ENCODE measurements at regions not wholly inside any gene's neighbourhood (a gene's known extent, or its start where the extent isn't known, plus 50 kb on each side); places are given as distances from the start of the nearest gene placed in this dataset.

DNA sequence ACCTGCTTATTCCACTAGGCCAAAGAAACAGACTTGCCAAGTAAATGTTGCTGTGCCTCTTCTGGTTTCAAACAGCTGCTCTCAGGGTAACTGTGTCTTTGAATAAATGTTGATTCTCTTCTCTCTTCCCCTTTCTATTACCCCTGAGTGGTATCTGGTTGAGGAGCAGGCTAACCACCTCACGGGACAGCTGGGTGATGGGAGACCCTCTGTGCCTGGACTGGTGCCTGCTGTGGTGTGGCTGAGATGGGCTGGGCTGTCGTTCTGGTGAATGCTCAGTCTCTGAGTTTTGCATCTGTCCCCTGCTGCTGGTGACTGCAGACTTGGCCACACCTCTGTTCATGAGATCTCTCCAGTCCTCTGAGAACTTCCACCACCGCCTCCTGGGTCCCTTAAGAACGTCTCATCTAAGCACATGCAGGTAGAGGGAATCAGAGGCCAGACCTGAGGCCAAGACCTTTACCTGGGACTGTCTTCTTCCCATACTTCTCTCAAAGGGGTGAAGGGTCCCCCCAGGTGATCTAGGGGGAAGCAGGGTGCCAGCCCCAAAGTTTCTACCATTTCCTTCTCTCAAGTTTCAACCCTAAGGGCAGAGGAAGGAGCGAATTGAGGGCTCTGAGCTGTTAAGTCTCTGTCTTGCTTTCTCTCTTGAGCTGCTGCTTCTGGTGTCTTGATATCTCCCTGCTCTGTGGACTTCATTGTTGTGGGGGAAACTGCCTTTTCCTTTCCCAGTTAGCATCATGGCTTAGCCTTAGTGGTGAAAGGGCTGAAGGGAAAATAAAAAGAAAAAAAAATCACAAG lies 252.9 kb downstream of the EBLN2 start:
- TF ChIP-seq, protein P1, sequence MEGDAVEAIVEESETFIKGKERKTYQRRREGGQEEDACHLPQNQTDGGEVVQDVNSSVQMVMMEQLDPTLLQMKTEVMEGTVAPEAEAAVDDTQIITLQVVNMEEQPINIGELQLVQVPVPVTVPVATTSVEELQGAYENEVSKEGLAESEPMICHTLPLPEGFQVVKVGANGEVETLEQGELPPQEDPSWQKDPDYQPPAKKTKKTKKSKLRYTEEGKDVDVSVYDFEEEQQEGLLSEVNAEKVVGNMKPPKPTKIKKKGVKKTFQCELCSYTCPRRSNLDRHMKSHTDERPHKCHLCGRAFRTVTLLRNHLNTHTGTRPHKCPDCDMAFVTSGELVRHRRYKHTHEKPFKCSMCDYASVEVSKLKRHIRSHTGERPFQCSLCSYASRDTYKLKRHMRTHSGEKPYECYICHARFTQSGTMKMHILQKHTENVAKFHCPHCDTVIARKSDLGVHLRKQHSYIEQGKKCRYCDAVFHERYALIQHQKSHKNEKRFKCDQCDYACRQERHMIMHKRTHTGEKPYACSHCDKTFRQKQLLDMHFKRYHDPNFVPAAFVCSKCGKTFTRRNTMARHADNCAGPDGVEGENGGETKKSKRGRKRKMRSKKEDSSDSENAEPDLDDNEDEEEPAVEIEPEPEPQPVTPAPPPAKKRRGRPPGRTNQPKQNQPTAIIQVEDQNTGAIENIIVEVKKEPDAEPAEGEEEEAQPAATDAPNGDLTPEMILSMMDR (conservative IDR thresholded peaks at IDR 0.05), result no peak
- 0 out of 2 replicates have a peak overlapping the region, but pooled peaks have one; percentile 18 for H3K27ac ChIP-seq

DNA sequence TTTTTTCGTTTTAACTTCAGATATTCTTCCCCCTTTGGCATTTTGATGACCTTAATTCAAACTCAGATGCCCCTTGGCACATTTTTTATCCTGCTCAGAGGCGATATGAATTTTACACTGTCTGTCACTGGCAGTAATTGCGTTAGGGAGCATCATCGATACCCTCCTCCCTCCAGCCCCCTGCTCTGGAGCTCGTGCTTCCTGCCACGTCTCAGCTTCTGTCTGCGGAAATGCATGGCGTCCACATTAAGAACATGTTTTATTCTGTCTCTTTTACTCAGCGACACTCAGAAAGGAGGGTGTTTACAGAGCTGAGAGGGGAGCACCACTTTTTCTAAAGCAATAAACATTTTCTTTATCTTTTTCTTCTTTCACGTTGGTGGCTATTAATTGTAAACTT lies 254.2 kb downstream of the EBLN2 start:
- no peak overlapping the region; the same call in 1 of the 2 replicates for H3K27ac ChIP-seq

DNA sequence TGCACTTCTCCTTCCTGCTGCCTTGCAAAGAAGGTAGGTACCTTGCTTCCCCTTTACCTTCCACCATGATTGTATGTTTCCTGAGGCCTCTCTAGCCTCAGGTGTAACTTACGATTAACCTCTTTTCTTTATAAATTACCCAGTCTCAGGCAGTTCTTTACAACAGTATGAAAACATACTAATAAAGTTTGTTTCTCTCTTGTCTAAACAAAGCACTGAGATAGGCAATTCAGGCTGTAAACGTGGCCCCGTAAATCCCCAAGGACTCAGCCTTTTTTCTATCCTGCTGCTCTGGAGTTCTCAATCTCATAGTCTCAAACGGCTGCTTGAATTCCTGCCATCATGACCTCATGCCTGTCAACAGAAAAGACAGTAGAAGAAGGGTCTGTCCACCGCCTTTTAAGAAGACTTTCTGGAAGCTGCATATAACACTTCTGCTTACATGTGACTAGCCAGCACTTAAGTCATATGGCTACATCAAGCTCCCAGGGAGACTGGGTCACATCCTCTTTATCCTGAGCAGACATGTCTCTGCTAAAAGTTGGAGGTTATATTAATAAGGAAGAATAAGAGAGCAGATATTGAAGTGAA lies 257.8 kb downstream of the EBLN2 start:
- TF ChIP-seq, protein P1 (conservative IDR thresholded peaks at IDR 0.05), result no peak
- peak overlapping the region; percentile 6; the same call in 1 of the 2 replicates for H3K27ac ChIP-seq

More for the DNA sequence above, 254.2 kb downstream of the EBLN2 start:
- TF ChIP-seq, protein P1 (conservative IDR thresholded peaks at IDR 0.05), result no peak

DNA sequence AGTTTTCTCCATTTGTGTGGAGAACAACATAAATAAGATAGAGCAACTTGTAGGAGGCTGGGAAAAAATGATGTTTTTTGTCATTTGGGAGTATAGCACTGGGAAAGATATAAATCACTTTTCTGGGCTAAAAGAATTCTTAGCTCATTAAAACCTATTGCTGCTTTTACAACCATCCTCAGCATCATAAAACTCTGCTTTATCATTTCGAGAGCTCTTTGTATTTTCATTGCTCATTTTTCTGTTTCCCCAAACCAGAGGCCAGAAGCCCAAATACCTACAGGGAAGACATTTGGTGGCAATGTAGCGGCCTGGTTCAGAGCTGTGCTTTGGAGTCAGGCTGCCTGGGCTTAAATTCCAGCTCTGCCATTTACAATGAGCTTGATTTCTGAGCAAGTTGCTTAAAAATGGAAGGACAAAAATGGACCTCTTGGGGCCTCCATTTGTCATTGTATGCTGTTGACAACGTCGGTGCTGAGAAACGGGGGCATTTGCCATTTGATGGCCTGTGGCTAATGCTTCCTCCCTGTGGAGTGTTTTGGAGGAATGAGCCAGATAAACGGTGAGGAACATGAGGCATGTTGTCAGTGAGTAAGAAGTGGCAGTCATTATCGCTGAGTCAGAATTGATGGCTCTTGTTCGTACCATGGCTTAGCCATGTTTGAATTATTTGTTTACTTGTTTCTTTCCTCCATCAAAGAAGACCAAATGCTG lies 260.0 kb downstream of the EBLN2 start:
- TF ChIP-seq, protein P1 (conservative IDR thresholded peaks at IDR 0.05), result no peak
- no peak overlapping the region for H3K27ac ChIP-seq

DNA sequence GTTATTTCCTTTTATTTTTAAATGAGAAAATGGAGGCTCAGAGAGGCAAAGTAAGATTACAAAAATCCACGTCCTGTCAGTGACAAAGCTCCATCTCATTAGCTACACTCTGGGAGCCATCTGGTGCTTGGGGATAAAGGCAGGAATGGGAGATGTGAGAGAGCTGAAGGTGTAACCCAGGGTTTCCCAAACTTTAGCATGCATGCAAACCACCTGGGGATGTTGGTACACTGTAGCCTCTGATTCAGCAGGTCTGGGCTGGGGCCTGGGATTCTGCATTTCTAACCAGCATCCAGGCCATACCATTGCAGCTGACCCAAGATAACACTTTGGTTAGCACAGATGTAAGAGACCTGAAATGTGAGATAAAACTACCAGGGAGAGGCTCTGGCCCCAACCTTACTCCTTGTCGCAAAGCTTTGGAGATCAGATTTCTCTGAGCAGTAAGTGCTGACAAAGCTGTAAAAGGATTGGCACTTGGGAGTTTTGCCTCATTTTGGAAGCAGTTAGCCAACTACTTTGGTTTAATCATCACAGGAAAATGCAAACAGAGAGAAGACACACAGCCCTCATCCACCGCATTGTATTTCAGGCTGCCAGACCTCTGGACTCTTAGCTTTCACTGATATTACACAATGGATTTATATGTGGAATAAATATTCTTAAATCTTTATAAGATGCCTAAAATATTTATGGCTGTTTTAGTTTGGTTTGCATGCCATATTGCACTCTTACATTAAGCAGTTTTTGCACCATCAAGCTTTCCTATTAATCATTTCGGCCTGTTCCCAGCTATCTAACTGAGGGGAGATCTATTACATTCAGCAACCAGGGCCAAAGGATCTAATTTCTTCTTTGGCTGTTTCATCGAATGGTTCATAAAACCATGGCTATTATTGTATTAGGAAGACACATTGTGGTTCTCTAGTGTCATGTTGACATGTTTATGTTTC lies 263.0 kb downstream of the EBLN2 start:
- no peak overlapping the region for H3K27ac ChIP-seq
- TF ChIP-seq, protein P1 (conservative IDR thresholded peaks at IDR 0.05), result no peak

DNA sequence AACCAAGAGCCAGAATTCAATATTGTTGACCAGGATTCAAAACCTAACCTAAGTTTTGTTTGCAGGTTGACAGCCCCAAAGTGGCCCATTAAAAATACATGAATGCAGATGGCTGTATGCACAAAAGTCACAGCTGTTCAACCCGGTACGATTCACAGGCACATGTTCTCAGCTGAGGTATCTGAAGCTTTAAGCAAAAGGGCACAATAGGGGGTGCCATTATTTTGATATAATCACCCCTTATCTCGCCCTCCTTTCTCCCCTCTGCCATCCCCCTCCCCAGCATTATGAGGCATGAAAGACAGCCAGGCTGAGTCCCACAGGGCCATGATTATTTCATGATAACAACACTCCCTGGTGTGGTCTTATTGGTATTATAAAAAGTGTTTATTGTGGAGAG lies 264.9 kb downstream of the EBLN2 start:
- TF ChIP-seq, protein P1 (conservative IDR thresholded peaks at IDR 0.05), result no peak
- no peak overlapping the region for H3K27ac ChIP-seq
